H9 (cell line): ENCODE measurements at regions not wholly inside any gene's neighbourhood (a gene's known extent, or its start where the extent isn't known, plus 50 kb on each side); places are given as distances from the start of the nearest gene placed in this dataset.

Experiments used
- DNase-seq: peaks from one replicate; pipeline ENCODE4 v3.0.0-alpha.2; 2017
- H2AFZ ChIP-seq: one replicate; pipeline ENCODE4 v1.6.1; 2013; ENCODE audit warnings: mild to moderate bottlenecking, low read length, control low read depth, moderate library complexity
- H2AK5ac ChIP-seq: 2 replicates; pipeline ENCODE4 v1.6.1; 2013; ENCODE audit warnings: low read length, control low read depth, mixed read lengths; ENCODE audit not compliant: insufficient read length
- H2BK120ac ChIP-seq: one replicate; pipeline ENCODE4 v1.6.1; 2013; ENCODE audit warnings: low read depth, mild to moderate bottlenecking, low read length, control low read depth, inconsistent platforms; ENCODE audit not compliant: poor library complexity, severe bottlenecking
- H2BK12ac ChIP-seq: 2 replicates; pipeline ENCODE4 v1.6.1; 2013; ENCODE audit warnings: low read length, control low read depth, mixed read lengths, low read depth; ENCODE audit not compliant: insufficient read length
- H2BK15ac ChIP-seq: 2 replicates; pipeline ENCODE4 v1.6.1; 2013; ENCODE audit warnings: low read depth, low read length, control low read depth
- H2BK20ac ChIP-seq: one replicate; pipeline ENCODE4 v1.6.1; 2013; ENCODE audit warnings: low read depth, mild to moderate bottlenecking, low read length, control low read depth, inconsistent platforms; ENCODE audit not compliant: poor library complexity, severe bottlenecking
- H2BK5ac ChIP-seq: 2 replicates; pipeline ENCODE4 v1.6.1; 2013; ENCODE audit warnings: low read length, control low read depth, mixed read lengths; ENCODE audit not compliant: insufficient read length
- H3K14ac ChIP-seq: 2 replicates; pipeline ENCODE4 v1.6.1; 2013; ENCODE audit warnings: low read length, control low read depth; ENCODE audit not compliant: insufficient read depth
- H3K18ac ChIP-seq: 2 replicates; pipeline ENCODE4 v1.6.1; 2013; ENCODE audit warnings: low read depth, mild to moderate bottlenecking, mixed read lengths, low read length, control low read depth; ENCODE audit not compliant: insufficient read length
- H3K23ac ChIP-seq: 2 replicates; pipeline ENCODE4 v1.6.1; 2013; ENCODE audit warnings: low read length, control low read depth, mixed read lengths, low read depth; ENCODE audit not compliant: insufficient read length
- H3K23me2 ChIP-seq: 2 replicates; pipeline ENCODE4 v1.6.1; 2013; ENCODE audit warnings: low read depth, mild to moderate bottlenecking, mixed read lengths, low read length, control low read depth; ENCODE audit not compliant: insufficient read length, poor library complexity, severe bottlenecking
- H3K27ac ChIP-seq: 2 replicates; pipeline ENCODE4 v1.5.1; 2013; ENCODE audit warnings: low read length, control low read depth, mixed read lengths, low read depth; ENCODE audit not compliant: insufficient read length
- H3K27me3 ChIP-seq: 2 replicates; pipeline ENCODE4 v1.6.1; 2013; ENCODE audit warnings: low read length, control low read depth, inconsistent platforms; ENCODE audit not compliant: insufficient read depth
- H3K4ac ChIP-seq: 2 replicates; pipeline ENCODE4 v1.6.1; 2013; ENCODE audit warnings: low read depth, mild to moderate bottlenecking, control low read depth, inconsistent platforms, low read length, moderate library complexity
- H3K4me1 ChIP-seq: 2 replicates; pipeline ENCODE4 v1.6.1; 2013; ENCODE audit warnings: low read length, control low read depth, inconsistent platforms; ENCODE audit not compliant: insufficient read depth
- H3K4me2 ChIP-seq: 2 replicates; pipeline ENCODE4 v1.6.1; 2013; ENCODE audit warnings: low read length, control low read depth, mixed read lengths; ENCODE audit not compliant: insufficient read length, insufficient read depth
- H3K56ac ChIP-seq: 2 replicates; pipeline ENCODE4 v1.6.1; 2013; ENCODE audit warnings: low read depth, mild to moderate bottlenecking, mixed read lengths, low read length, control low read depth; ENCODE audit not compliant: insufficient read length
- H3K79me1 ChIP-seq: 2 replicates; pipeline ENCODE4 v1.6.1; 2013; ENCODE audit warnings: low read depth, mild to moderate bottlenecking, moderate library complexity, low read length, control low read depth, inconsistent platforms; ENCODE audit not compliant: insufficient read depth, poor library complexity, severe bottlenecking
- H3K79me2 ChIP-seq: 2 replicates; pipeline ENCODE4 v1.6.1; 2013; ENCODE audit warnings: low read length, control low read depth, inconsistent platforms; ENCODE audit not compliant: insufficient read depth
- H3K9ac ChIP-seq: 2 replicates; pipeline ENCODE4 v1.6.1; 2013; ENCODE audit warnings: low read length, control low read depth, mixed read lengths; ENCODE audit not compliant: insufficient read length; ENCODE audit errors: extremely low read depth
- H3K9me3 ChIP-seq: one replicate; pipeline ENCODE4 v1.6.1; 2013; ENCODE audit warnings: low read depth, low read length, inconsistent platforms; ENCODE audit not compliant: control insufficient read depth
- H3T11ph ChIP-seq: one replicate; pipeline ENCODE4 v1.6.1; 2013; ENCODE audit warnings: mild to moderate bottlenecking, low read length, control low read depth, inconsistent platforms
- H4K20me1 ChIP-seq: one replicate; pipeline ENCODE4 v1.6.1; 2013; ENCODE audit not compliant: control insufficient read depth, insufficient read length, insufficient read depth
- H4K5ac ChIP-seq: 2 replicates; pipeline ENCODE4 v1.6.1; 2013; ENCODE audit warnings: low read depth, mild to moderate bottlenecking, mixed read lengths, low read length, control low read depth; ENCODE audit not compliant: insufficient read length
- H4K8ac ChIP-seq: replicated peaks from 2 replicates; pipeline ENCODE4 v1.6.1; 2013; ENCODE audit warnings: low read length, control low read depth, mixed read lengths, low read depth; ENCODE audit not compliant: insufficient read length
- H4K91ac ChIP-seq: 2 replicates; pipeline ENCODE4 v1.6.1; 2013; ENCODE audit warnings: low read depth, mild to moderate bottlenecking, moderate library complexity, mixed read lengths, low read length, control low read depth; ENCODE audit not compliant: insufficient read length
- H3K27ac Mint-ChIP-seq, 3 experiments: 2 replicates in 2 of 3; 3 replicates in 1 of 3; pipeline ENCODE4 v1.8.0; 2020 to 2021; ENCODE audit warnings: mixed read lengths in 3 of 3, mild to moderate bottlenecking in 1 of 3, moderate library complexity in 1 of 3
- H3K27me3 Mint-ChIP-seq: 2 replicates; pipeline ENCODE4 v1.8.0; 2021; ENCODE audit warnings: low read depth, mild to moderate bottlenecking, moderate library complexity, mixed read lengths
- H3K36me3 Mint-ChIP-seq, 3 experiments: 2 replicates in 2 of 3; 3 replicates in 1 of 3; pipeline ENCODE4 v1.8.0; 2020 to 2021; ENCODE audit warnings: low read depth in 3 of 3, mixed read lengths in 3 of 3; ENCODE audit not compliant: insufficient read depth in 1 of 3
- H3K4me1 Mint-ChIP-seq, 2 experiments: 2 replicates each; pipeline ENCODE4 v1.8.0; 2020; ENCODE audit warnings: mixed read lengths in 2 of 2
- H3K4me3 Mint-ChIP-seq, 2 experiments: 2 replicates in 1 of 2; 3 replicates in 1 of 2; pipeline ENCODE4 v1.8.0; 2020 to 2021; ENCODE audit warnings: mild to moderate bottlenecking in 2 of 2, mixed read lengths in 2 of 2, moderate library complexity in 1 of 2
- H3K9me3 Mint-ChIP-seq, 2 experiments: 2 replicates in 1 of 2; 3 replicates in 1 of 2; pipeline ENCODE4 v1.8.0; 2020; ENCODE audit warnings: mild to moderate bottlenecking in 2 of 2, mixed read lengths in 2 of 2, moderate library complexity in 1 of 2
- WGBS: extraction: QIAGEN DNeasy Blood & Tissue Kit; methylation state at CpG from one replicate; pipeline ENCODE4 v1.1.7; 2013; ENCODE audit warnings: missing lambda C conversion rate, low lambda C conversion rate, mixed read lengths; ENCODE audit not compliant: insufficient read length; ENCODE audit errors: extremely low coverage; 5-methylcytosine and 5-hydroxymethylcytosine counted together
- TF ChIP-seq, protein P1 (sequence below): fragments of 200-600 bp; sonication (generic); conservative IDR thresholded peaks from 3 replicates; pipeline ENCODE4 v1.8.0; 2021; ENCODE audit warnings: antibody characterized with exemption, mild to moderate bottlenecking

DNA sequence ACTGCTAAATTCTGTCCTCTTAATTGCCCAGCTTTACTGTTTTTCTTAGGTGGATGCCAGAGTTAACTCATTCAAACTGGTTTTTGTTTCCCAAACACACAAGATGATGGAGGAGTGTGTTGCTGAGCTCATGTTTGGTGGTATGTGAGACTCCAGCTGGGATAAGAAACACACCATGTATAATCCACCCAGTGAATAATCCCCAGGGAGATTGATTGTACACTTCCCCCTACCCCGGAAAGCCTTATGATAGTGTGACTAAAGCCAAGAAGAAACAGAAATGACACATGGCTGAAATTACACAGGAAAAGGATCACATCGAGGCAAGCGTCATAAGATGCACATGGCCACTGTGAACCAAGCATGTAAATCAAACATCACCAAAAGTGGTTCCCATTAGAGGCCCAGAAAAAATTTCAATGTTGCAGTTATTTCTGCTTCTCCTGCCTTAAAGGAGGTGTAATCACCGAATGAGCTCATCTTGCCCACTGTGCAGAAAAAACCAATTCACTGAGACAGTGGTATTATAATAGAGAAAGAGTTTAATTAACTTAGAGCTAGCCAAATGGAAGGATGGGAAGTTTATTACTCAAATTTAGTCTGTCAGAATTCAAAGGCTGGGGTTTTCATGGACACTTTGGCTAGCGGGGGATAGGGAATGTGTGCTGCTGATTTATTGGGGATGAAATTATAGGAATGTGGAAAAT lies 56.7 kb upstream of the MAGI1 start:
- H3K27ac ChIP-seq, result no peak overlapping the region
- H2BK120ac ChIP-seq, result no peak overlapping the region
- no peak overlapping the region for H3K23ac ChIP-seq
- no peaks in the 10 kb centered on the region for H3K9me3 ChIP-seq
- H4K20me1 ChIP-seq, result no peaks in the 10 kb centered on the region
- H3K9ac ChIP-seq, result no peak overlapping the region
- no peak overlapping the region for H4K5ac ChIP-seq
- no peak overlapping the region for H2BK15ac ChIP-seq
- H4K91ac ChIP-seq, result no peak overlapping the region
- H3K27me3 ChIP-seq, result no peaks in the 10 kb centered on the region
- H2AFZ ChIP-seq, result no peak overlapping the region
- no peak for DNase-seq
- H3K79me2 ChIP-seq, result no peaks in the 10 kb centered on the region
- H2AK5ac ChIP-seq, result no peak overlapping the region
- Mint-ChIP-seq H3K27me3 (no peaks in the 10 kb centered on the region), H3K9me3 (peaks cover 3% of the 10 kb centered on the region in 2 experiments; a peak in 1 of 5 replicates), H3K27ac (no peak overlapping the region), H3K36me3 (no peaks in the 10 kb centered on the region), H3K4me1 (peaks cover 19 to 23% of the 10 kb centered on the region in 2 experiments), H3K4me3 (no peak overlapping the region)
- no peak overlapping the region for H2BK12ac ChIP-seq
- H3T11ph ChIP-seq, result no peak overlapping the region
- no peak overlapping the region for H3K14ac ChIP-seq
- no peaks in the 10 kb centered on the region for H3K79me1 ChIP-seq
- no peaks in the 10 kb centered on the region for H3K4me1 ChIP-seq
- no peak overlapping the region for H4K8ac ChIP-seq
- no peak overlapping the region for H3K56ac ChIP-seq
- no peak overlapping the region for H2BK5ac ChIP-seq
- H3K23me2 ChIP-seq, result no peaks in the 10 kb centered on the region
- no CpG with 5 or more reads among the region's 5 CpGs for WGBS
- H3K18ac ChIP-seq, result no peak overlapping the region
- TF ChIP-seq, protein P1, sequence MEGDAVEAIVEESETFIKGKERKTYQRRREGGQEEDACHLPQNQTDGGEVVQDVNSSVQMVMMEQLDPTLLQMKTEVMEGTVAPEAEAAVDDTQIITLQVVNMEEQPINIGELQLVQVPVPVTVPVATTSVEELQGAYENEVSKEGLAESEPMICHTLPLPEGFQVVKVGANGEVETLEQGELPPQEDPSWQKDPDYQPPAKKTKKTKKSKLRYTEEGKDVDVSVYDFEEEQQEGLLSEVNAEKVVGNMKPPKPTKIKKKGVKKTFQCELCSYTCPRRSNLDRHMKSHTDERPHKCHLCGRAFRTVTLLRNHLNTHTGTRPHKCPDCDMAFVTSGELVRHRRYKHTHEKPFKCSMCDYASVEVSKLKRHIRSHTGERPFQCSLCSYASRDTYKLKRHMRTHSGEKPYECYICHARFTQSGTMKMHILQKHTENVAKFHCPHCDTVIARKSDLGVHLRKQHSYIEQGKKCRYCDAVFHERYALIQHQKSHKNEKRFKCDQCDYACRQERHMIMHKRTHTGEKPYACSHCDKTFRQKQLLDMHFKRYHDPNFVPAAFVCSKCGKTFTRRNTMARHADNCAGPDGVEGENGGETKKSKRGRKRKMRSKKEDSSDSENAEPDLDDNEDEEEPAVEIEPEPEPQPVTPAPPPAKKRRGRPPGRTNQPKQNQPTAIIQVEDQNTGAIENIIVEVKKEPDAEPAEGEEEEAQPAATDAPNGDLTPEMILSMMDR, result no peak
- H3K4me2 ChIP-seq, result no peak overlapping the region
- H3K4ac ChIP-seq, result no peak overlapping the region
- H2BK20ac ChIP-seq, result no peak overlapping the region
